Nephron (organoid): ENCODE measurements at regions not wholly inside any gene's neighbourhood (a gene's known extent, or its start where the extent isn't known, plus 50 kb on each side); places are given as distances from the start of the nearest gene placed in this dataset.

Source experiments
- H3K27ac Mint-ChIP-seq, 3 experiments: 2 replicates each; pipeline ENCODE4 v1.8.0; 2020; ENCODE audit warnings: mixed read lengths in 3 of 3, mild to moderate bottlenecking in 2 of 3, moderate library complexity in 1 of 3
- H3K27me3 Mint-ChIP-seq: 2 replicates; pipeline ENCODE4 v1.8.0; 2021; ENCODE audit warnings: low read depth, mild to moderate bottlenecking, moderate library complexity, mixed read lengths
- H3K36me3 Mint-ChIP-seq: 2 replicates; pipeline ENCODE4 v1.8.0; 2020; ENCODE audit warnings: low read depth, mixed read lengths
- H3K4me1 Mint-ChIP-seq: 2 replicates; pipeline ENCODE4 v1.8.0; 2020; ENCODE audit warnings: mixed read lengths
- H3K4me3 Mint-ChIP-seq, 3 experiments: 2 replicates each; pipeline ENCODE4 v1.8.0; 2020; ENCODE audit warnings: mild to moderate bottlenecking in 3 of 3, mixed read lengths in 3 of 3, moderate library complexity in 2 of 3
- H3K9me3 Mint-ChIP-seq: 2 replicates; pipeline ENCODE4 v1.8.0; 2020; ENCODE audit warnings: mixed read lengths
- CTCF ChIP-seq, 3 experiments: fragments of 200-600 bp; sonication (generic); IDR thresholded peaks; one replicate each; pipeline ENCODE4 v1.5.0; 2021; ENCODE audit warnings: antibody characterized with exemption in 3 of 3; ENCODE audit not compliant: unreplicated experiment in 3 of 3

- H3K27me3 Mint-ChIP-seq, result no peaks in the 10 kb centered on the region
- H3K4me1 Mint-ChIP-seq, result no peaks in the 10 kb centered on the region
- H3K27ac Mint-ChIP-seq, result no peak overlapping the region
- no peaks in the 10 kb centered on the region for H3K36me3 Mint-ChIP-seq
- no peak for TF ChIP-seq CTCF (IDR thresholded peaks at IDR 0.05; ENCODE audit: unreplicated experiment in 3 of 3)
- peaks cover 19% of the 10 kb centered on the region for H3K9me3 Mint-ChIP-seq
- H3K4me3 Mint-ChIP-seq, result no peak overlapping the region
These were observed 186.5 kb downstream of the NHLRC3 start for GRCh38 chr13:39224671-39225240.

- H3K4me3 Mint-ChIP-seq, result no peak overlapping the region
- H3K27ac Mint-ChIP-seq, result no peak overlapping the region
- peaks cover 11% of the 10 kb centered on the region for H3K9me3 Mint-ChIP-seq
- no peaks in the 10 kb centered on the region for H3K4me1 Mint-ChIP-seq
- H3K27me3 Mint-ChIP-seq, result no peaks in the 10 kb centered on the region
- H3K36me3 Mint-ChIP-seq, result no peaks in the 10 kb centered on the region
- no peak for TF ChIP-seq CTCF (IDR thresholded peaks at IDR 0.05; ENCODE audit: unreplicated experiment in 3 of 3)
These were observed 187.6 kb downstream of the NHLRC3 start for GRCh38 chr13:39225860-39226259.

GRCh38 chr13:39226359-39226758, 188.1 kb downstream of the NHLRC3 start:
- TF ChIP-seq CTCF (IDR thresholded peaks at IDR 0.05; ENCODE audit: unreplicated experiment in 3 of 3), result no peak
- H3K9me3 Mint-ChIP-seq, result peaks cover 11% of the 10 kb centered on the region

GRCh38 chr13:39232401-39232980, 194.2 kb downstream of the NHLRC3 start:
- no peaks in the 10 kb centered on the region for H3K36me3 Mint-ChIP-seq
- H3K27ac Mint-ChIP-seq, result peak overlapping the region; percentile 6 to 39 (median 18)
- peaks cover 21% of the 10 kb centered on the region for H3K4me1 Mint-ChIP-seq
- H3K9me3 Mint-ChIP-seq, result no peaks in the 10 kb centered on the region
- H3K4me3 Mint-ChIP-seq, result no peak overlapping the region
- TF ChIP-seq CTCF (IDR thresholded peaks at IDR 0.05; ENCODE audit: unreplicated experiment in 3 of 3), result no peak
- no peaks in the 10 kb centered on the region for H3K27me3 Mint-ChIP-seq

More at GRCh38 chr13:39226359-39226758, 188.1 kb downstream of the NHLRC3 start:
- Mint-ChIP-seq H3K27ac (no peak overlapping the region), H3K4me1 (no peaks in the 10 kb centered on the region), H3K4me3 (no peak overlapping the region), H3K27me3 (no peaks in the 10 kb centered on the region), H3K36me3 (no peaks in the 10 kb centered on the region)

- Mint-ChIP-seq H3K4me3 (no peak overlapping the region), H3K4me1 (peaks cover 21% of the 10 kb centered on the region), H3K9me3 (peaks cover 3% of the 10 kb centered on the region), H3K36me3 (no peaks in the 10 kb centered on the region), H3K27ac (peak overlapping the region; percentile 6 to 39 (median 18)), H3K27me3 (no peaks in the 10 kb centered on the region)
- no peak for TF ChIP-seq CTCF (IDR thresholded peaks at IDR 0.05; ENCODE audit: unreplicated experiment in 3 of 3)
These were observed 194.7 kb downstream of the NHLRC3 start for GRCh38 chr13:39232999-39233398.

- TF ChIP-seq CTCF (IDR thresholded peaks at IDR 0.05; ENCODE audit: unreplicated experiment in 3 of 3), result no peak
- H3K4me3 Mint-ChIP-seq, result no peak overlapping the region
- H3K4me1 Mint-ChIP-seq, result peaks cover 21% of the 10 kb centered on the region
- peak overlapping the region in 1 of 3 experiments; percentile 27 for H3K27ac Mint-ChIP-seq
- no peaks in the 10 kb centered on the region for H3K27me3 Mint-ChIP-seq
- no peaks in the 10 kb centered on the region for H3K36me3 Mint-ChIP-seq
- H3K9me3 Mint-ChIP-seq, result peaks cover 3% of the 10 kb centered on the region
These were observed 195.3 kb downstream of the NHLRC3 start for GRCh38 chr13:39233519-39233918.
